GM12875 (cell line): ENCODE measurements at regions not wholly inside any gene's neighbourhood (a gene's known extent, or its start where the extent isn't known, plus 50 kb on each side); places are given as distances from the start of the nearest gene placed in this dataset.

Source experiments
- H3K4me3 ChIP-seq: one replicate; pipeline ENCODE4 v1.5.1; 2011; ENCODE audit warnings: low read depth, low read length, control low read depth
- TF ChIP-seq, protein P1 (sequence below): IDR thresholded peaks from 2 replicates; pipeline ENCODE4 v1.5.1; 2011; ENCODE audit warnings: low read depth, mild to moderate bottlenecking, control low read depth, inconsistent platforms, low read length, moderate library complexity, borderline replicate concordance; ENCODE audit not compliant: insufficient read depth

- no peak overlapping the region for H3K4me3 ChIP-seq
- TF ChIP-seq, protein P1, sequence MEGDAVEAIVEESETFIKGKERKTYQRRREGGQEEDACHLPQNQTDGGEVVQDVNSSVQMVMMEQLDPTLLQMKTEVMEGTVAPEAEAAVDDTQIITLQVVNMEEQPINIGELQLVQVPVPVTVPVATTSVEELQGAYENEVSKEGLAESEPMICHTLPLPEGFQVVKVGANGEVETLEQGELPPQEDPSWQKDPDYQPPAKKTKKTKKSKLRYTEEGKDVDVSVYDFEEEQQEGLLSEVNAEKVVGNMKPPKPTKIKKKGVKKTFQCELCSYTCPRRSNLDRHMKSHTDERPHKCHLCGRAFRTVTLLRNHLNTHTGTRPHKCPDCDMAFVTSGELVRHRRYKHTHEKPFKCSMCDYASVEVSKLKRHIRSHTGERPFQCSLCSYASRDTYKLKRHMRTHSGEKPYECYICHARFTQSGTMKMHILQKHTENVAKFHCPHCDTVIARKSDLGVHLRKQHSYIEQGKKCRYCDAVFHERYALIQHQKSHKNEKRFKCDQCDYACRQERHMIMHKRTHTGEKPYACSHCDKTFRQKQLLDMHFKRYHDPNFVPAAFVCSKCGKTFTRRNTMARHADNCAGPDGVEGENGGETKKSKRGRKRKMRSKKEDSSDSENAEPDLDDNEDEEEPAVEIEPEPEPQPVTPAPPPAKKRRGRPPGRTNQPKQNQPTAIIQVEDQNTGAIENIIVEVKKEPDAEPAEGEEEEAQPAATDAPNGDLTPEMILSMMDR, result no peak
Measured at GRCh38 chr3:64405211-64405835, 180.1 kb upstream of the PRICKLE2 start.

DNA sequence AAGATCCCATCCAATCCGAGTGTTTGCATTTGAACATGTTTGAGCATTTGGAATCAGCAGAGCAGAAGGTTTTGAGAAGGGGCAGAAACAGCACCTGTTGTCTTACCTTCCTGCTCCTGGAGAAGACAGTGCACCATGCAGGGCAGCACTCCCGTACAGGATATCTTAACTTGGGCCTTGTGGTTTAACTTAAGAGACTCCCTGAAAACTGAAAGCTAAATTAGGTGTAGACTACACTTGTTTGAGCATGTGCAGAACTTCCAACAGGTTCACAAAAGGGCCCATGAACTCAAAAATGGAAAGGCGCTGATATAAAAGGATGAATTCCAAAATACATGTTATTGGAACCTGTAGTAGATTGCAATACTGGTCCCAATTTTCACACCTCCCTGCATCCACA is 175.4 kb upstream of the PRICKLE2 start:
- TF ChIP-seq, protein P1, result no peak

GRCh38 chr3:64399205-64399800 is 174.0 kb upstream of the PRICKLE2 start:
- no peak overlapping the region for H3K4me3 ChIP-seq
- TF ChIP-seq, protein P1, result peak; percentile 48; the same call in 1 of the 2 replicates

More for the DNA sequence above, 175.4 kb upstream of the PRICKLE2 start:
- H3K4me3 ChIP-seq, result no peak overlapping the region

GRCh38 chr3:64398476-64398875 is 173.2 kb upstream of the PRICKLE2 start:
- TF ChIP-seq, protein P1, result no peak
- no peak overlapping the region for H3K4me3 ChIP-seq

GRCh38 chr3:64398006-64398405 is 172.7 kb upstream of the PRICKLE2 start:
- TF ChIP-seq, protein P1, result no peak
- H3K4me3 ChIP-seq, result no peak overlapping the region

DNA sequence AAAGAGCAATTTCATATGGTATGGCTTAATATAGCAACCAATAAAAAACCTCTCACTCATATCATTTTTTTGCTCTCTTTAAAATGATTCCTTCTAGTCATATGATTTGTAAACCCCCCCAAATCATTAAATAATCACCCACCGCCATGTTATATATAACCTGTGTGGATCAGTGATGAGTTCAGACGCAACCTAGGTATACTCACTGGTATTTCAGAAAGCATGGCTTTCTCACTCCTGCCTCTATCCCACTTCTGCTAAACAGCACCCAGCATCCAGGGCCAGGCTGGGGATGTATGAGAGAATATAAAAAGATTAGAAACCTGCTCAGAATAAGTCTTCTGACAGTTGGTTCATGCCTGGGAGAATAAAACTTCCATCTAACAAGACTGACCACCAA is 172.3 kb upstream of the PRICKLE2 start:
- TF ChIP-seq, protein P1, result no peak
- H3K4me3 ChIP-seq, result no peak overlapping the region

DNA sequence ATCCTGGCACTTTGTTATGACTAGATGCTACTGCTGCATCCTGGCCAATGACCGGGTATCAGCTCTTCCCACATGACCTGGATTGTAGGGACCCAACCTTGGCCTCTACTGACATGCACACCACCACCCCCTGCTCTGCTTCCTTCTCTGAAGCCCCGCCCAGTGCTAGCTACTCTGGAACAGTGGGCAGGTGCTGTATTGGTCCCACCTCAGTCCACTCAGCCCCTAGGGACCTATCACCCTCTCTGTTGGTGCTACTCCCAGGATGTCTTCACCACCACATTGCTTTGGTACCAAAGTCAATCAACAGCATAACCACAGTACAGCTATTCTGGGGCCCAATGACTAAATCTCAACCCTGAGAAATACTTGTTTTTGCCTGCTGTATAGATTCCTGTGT is 170.2 kb upstream of the PRICKLE2 start:
- no peak overlapping the region for H3K4me3 ChIP-seq
- TF ChIP-seq, protein P1, result no peak
